ENCODE measurements at regions not wholly inside any gene's neighbourhood (a gene's known extent, or its start where the extent isn't known, plus 50 kb on each side); places are given as distances from the start of the nearest gene placed in this dataset.

GRCh38 chr14:38022775-38023174, 184.9 kb upstream of the SSTR1 start:
- H3K4me3 ChIP-seq, result no peak overlapping the region
- H3K36me3 ChIP-seq, result no peaks in the 10 kb centered on the region
- intact Hi-C loops (cut with DNase I), result no loop called here
- ATAC-seq (no peak), DNase-seq (no peak)
- TF ChIP-seq CTCF (IDR thresholded peaks at IDR 0.05), result no peak
- no peaks in the 10 kb centered on the region for H3K27me3 ChIP-seq (ENCODE audit: low read depth)
- H3K4me1 ChIP-seq, result no peaks in the 10 kb centered on the region
- peaks cover 7% of the 10 kb centered on the region for H3K9me3 ChIP-seq
- H3K27ac ChIP-seq, result no peak overlapping the region

GRCh38 chr14:38038171-38038570, 169.5 kb upstream of the SSTR1 start:
- H3K9me3 ChIP-seq, result no peaks in the 10 kb centered on the region
- DNase-seq (no peak), ATAC-seq (no peak)
- no peak overlapping the region for H3K27ac ChIP-seq
- intact Hi-C loops (cut with DNase I), result no loop called here
- H3K36me3 ChIP-seq, result no peaks in the 10 kb centered on the region
- no peak for TF ChIP-seq CTCF (IDR thresholded peaks at IDR 0.05)
- H3K4me3 ChIP-seq, result no peak overlapping the region
- no peaks in the 10 kb centered on the region for H3K4me1 ChIP-seq
- H3K27me3 ChIP-seq (ENCODE audit: low read depth), result no peaks in the 10 kb centered on the region

GRCh38 chr14:38038986-38039385, 168.7 kb upstream of the SSTR1 start:
- Histone ChIP-seq H3K4me1 (no peaks in the 10 kb centered on the region), H3K27me3 (ENCODE audit: low read depth) (no peaks in the 10 kb centered on the region), H3K27ac (no peak overlapping the region), H3K36me3 (no peaks in the 10 kb centered on the region), H3K9me3 (no peaks in the 10 kb centered on the region), H3K4me3 (no peak overlapping the region)
- no peak for TF ChIP-seq CTCF (IDR thresholded peaks at IDR 0.05)
- ATAC-seq (no peak), DNase-seq (no peak)
- intact Hi-C loops (cut with DNase I), result no loop called here

GRCh38 chr14:38039496-38039895, 168.2 kb upstream of the SSTR1 start:
- intact Hi-C loops (cut with DNase I), result no loop called here
- H3K27me3 ChIP-seq (ENCODE audit: low read depth), result no peaks in the 10 kb centered on the region
- ATAC-seq (no peak), DNase-seq (no peak)
- H3K4me3 ChIP-seq, result no peak overlapping the region
- H3K9me3 ChIP-seq, result no peaks in the 10 kb centered on the region
- TF ChIP-seq CTCF (IDR thresholded peaks at IDR 0.05), result no peak
- H3K27ac ChIP-seq, result no peak overlapping the region
- H3K4me1 ChIP-seq, result no peaks in the 10 kb centered on the region
- no peaks in the 10 kb centered on the region for H3K36me3 ChIP-seq

GRCh38 chr14:38040411-38040810, 167.3 kb upstream of the SSTR1 start:
- intact Hi-C loops (cut with DNase I), result no loop called here
- no peak for ATAC-seq

More at GRCh38 chr14:38040411-38040810, 167.3 kb upstream of the SSTR1 start:
- no peak for TF ChIP-seq CTCF (IDR thresholded peaks at IDR 0.05)
- DNase-seq, result no peak
- Histone ChIP-seq H3K4me1 (no peaks in the 10 kb centered on the region), H3K36me3 (no peaks in the 10 kb centered on the region), H3K27ac (no peak overlapping the region), H3K4me3 (no peak overlapping the region), H3K9me3 (no peaks in the 10 kb centered on the region), H3K27me3 (ENCODE audit: low read depth) (no peaks in the 10 kb centered on the region)

Measured in lower lobe of right lung (tissue), 2 donors.